Stomach (tissue), 8 donors: ENCODE measurements at regions not wholly inside any gene's neighbourhood (a gene's known extent, or its start where the extent isn't known, plus 50 kb on each side); places are given as distances from the start of the nearest gene placed in this dataset.
A peak's percentile ranks its signal among the peaks of the same experiment; 100 is the strongest.

Source experiments
- DNase-seq, 2 donors: peaks; one replicate each; pipeline versions ENCODE4 v3.0.0 to v3.0.0-alpha.2; 2013 to 2019
- H3K27ac ChIP-seq, 5 donors: fragments of 200-600 bp in 4 of 5; sonication (generic) in 4 of 5; one replicate each; pipeline ENCODE4 v1.5.1; 2013 to 2019; ENCODE audit warnings: mild to moderate bottlenecking in 1 of 5, moderate library complexity in 1 of 5
- H3K27me3 ChIP-seq, 3 donors: fragments of 200-600 bp; sonication (generic); one replicate each; pipeline ENCODE4 v1.5.1; 2017 to 2019; ENCODE audit warnings: mixed run types in 1 of 3
- H3K36me3 ChIP-seq, 4 donors: fragments of 200-600 bp; sonication (generic); 1 replicate in 3 of 4; 2 replicates in 1 of 4; pipeline ENCODE4 v1.5.1; 2016 to 2019
- H3K4me1 ChIP-seq, 4 donors: fragments of 200-600 bp; sonication (generic); one replicate each; pipeline ENCODE4 v1.5.1; 2016 to 2019
- H3K4me3 ChIP-seq, 4 donors: fragments of 200-600 bp; sonication (generic) in 3 of 4; one replicate each; pipeline ENCODE4 v1.5.1; 2016 to 2019; ENCODE audit warnings: mild to moderate bottlenecking in 1 of 4
- H3K9me3 ChIP-seq, 4 donors: fragments of 200-600 bp; sonication (generic); one replicate each; pipeline ENCODE4 v1.5.1; 2016 to 2019
- CTCF ChIP-seq, 7 experiments: fragments of 450-650 bp in 4 of 7; fragments of 200-600 bp in 3 of 7; sonication (generic) in 3 of 7; IDR thresholded peaks; one replicate each; pipeline ENCODE4 v1.5.1; 2016 to 2019; ENCODE audit warnings: antibody characterized with exemption in 7 of 7, control low read depth in 2 of 7, mild to moderate bottlenecking in 1 of 7
- EP300 ChIP-seq: sonication (generic); formaldehyde crosslinking; IDR thresholded peaks from one replicate; pipeline ENCODE4 v1.6.1; 2017; ENCODE audit warnings: antibody characterized with exemption
- POLR2A ChIP-seq, 4 donors: fragments of 450-650 bp; IDR thresholded peaks; one replicate each; pipeline ENCODE4 v1.6.1; 2016; ENCODE audit warnings: antibody characterized with exemption in 4 of 4, control low read depth in 2 of 4, mild to moderate bottlenecking in 1 of 4, moderate library complexity in 1 of 4
- POLR2AphosphoS5 ChIP-seq, 3 donors: sonication (generic); formaldehyde crosslinking; IDR thresholded peaks; one replicate each; pipeline ENCODE4 v1.6.1; 2016; ENCODE audit warnings: antibody characterized with exemption in 3 of 3
- WGBS, 5 donors: extraction: QIAGEN DNeasy Blood & Tissue Kit in 3 of 5; methylation state at CpG; one replicate each; pipeline versions ENCODE4 v1.1.5 to v1.1.7; 2013 to 2018; 5-methylcytosine and 5-hydroxymethylcytosine counted together
- intact Hi-C: fragments of 100-400 bp; cut with DNase I; formaldehyde crosslinking; loops from one replicate; pipeline ENCODE4 v1.15.1; 2023; ENCODE audit warnings: low total_unique reads
- donor health status: healthy with polysubstance abuse.
- donor health status: Bipolar disorder and iron deficiency.
- donor health status: healthy.

- TF ChIP-seq EP300: no peak
- no peak for TF ChIP-seq POLR2A (IDR thresholded peaks at IDR 0.05)
- no peak for TF ChIP-seq POLR2AphosphoS5 (IDR thresholded peaks at IDR 0.05)
- TF ChIP-seq CTCF (IDR thresholded peaks at IDR 0.05): no peak
- intact Hi-C loops: no loop called here
Observed at GRCh38 chr5:53826504-53826903, 266.1 kb downstream of the NDUFS4 start.

GRCh38 chr5:53827211-53827651 is 266.8 kb downstream of the NDUFS4 start:
- Histone ChIP-seq H3K9me3 (peaks cover 0 to 10% (median 3%) of the 10 kb centered on the region in 4 donors), H3K4me1 (no peaks in the 10 kb centered on the region), H3K27ac (no peak overlapping the region), H3K27me3 (no peaks in the 10 kb centered on the region), H3K36me3 (no peaks in the 10 kb centered on the region), H3K4me3 (no peak overlapping the region)
- DNase-seq: no peak
- intact Hi-C loops: no loop called here
- WGBS, 5 donors: 81 to 87% (median 84%) methylated on average over 4 of the region's 4 CpGs
- TF ChIP-seq POLR2A (IDR thresholded peaks at IDR 0.05) (no peak), POLR2AphosphoS5 (IDR thresholded peaks at IDR 0.05) (no peak), CTCF (IDR thresholded peaks at IDR 0.05) (no peak), EP300 (no peak)

More at GRCh38 chr5:53826504-53826903, 266.1 kb downstream of the NDUFS4 start:
- H3K4me3 ChIP-seq: no peak overlapping the region
- H3K4me1 ChIP-seq: no peaks in the 10 kb centered on the region
- H3K36me3 ChIP-seq: no peaks in the 10 kb centered on the region
- 73 to 85% (median 80%) methylated on average over 7 of the region's 7 CpGs for WGBS, 5 donors
- DNase-seq: peak in 1 of 2 donors; percentile 41
- H3K27me3 ChIP-seq: no peaks in the 10 kb centered on the region
- peaks cover 0 to 10% (median 3%) of the 10 kb centered on the region in 4 donors for H3K9me3 ChIP-seq
- no peak overlapping the region for H3K27ac ChIP-seq

DNA sequence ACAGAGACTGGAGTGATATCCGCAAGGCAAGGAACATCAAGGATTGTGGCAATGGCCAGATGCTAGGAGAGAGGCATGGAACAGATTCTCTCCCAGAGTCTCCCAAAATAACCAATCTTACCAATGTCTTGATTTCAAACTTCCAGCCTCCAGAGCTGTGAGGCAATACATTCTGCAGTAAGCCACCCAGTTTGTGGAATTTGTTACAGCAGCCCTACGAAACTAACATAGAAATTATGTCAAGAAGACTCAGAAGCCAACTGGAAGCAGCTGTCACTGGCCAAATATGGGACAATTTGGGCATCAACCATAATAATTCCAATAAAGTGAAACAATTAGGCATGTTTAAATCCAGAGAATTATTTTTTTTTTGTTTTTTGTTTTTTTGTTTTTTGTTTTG is 271.1 kb downstream of the NDUFS4 start:
- DNase-seq: no peak
- intact Hi-C loops: no loop called here
- H3K9me3 ChIP-seq: peaks cover 0 to 10% (median 3%) of the 10 kb centered on the region in 4 donors
- TF ChIP-seq POLR2A (IDR thresholded peaks at IDR 0.05): no peak
- TF ChIP-seq EP300: no peak
- TF ChIP-seq CTCF (IDR thresholded peaks at IDR 0.05): no peak
- no peak for TF ChIP-seq POLR2AphosphoS5 (IDR thresholded peaks at IDR 0.05)
- H3K27me3 ChIP-seq: no peaks in the 10 kb centered on the region
- 81 to 90% (median 88%) methylated on average over 2 of the region's 2 CpGs for WGBS, 5 donors
- no peaks in the 10 kb centered on the region for H3K36me3 ChIP-seq
- no peak overlapping the region for H3K4me3 ChIP-seq
- H3K27ac ChIP-seq: no peak overlapping the region
- no peaks in the 10 kb centered on the region for H3K4me1 ChIP-seq
